ENCODE measurements at regions not wholly inside any gene's neighbourhood (a gene's known extent, or its start where the extent isn't known, plus 50 kb on each side); places are given as distances from the start of the nearest gene placed in this dataset.
"Not testable (repeated sequence)": the region's sequence is repeated elsewhere in the genome, so short reads cannot be mapped to it uniquely, and the experiment has no call there.

GRCh38 chr2:83339942-83340341 is 1119.1 kb downstream of the SUCLG1 start:
- peak; percentile 53 for ATAC-seq
- DNase-seq, H3K27me3 Mint-ChIP-seq, H3K9me3 Mint-ChIP-seq, H3K4me3 Mint-ChIP-seq, H3K4me1 Mint-ChIP-seq: not testable (repeated sequence)
- H3K27ac Mint-ChIP-seq, result peak overlapping the region in 1 of 2 donors; percentile 29

- no peak for ATAC-seq
- H3K27ac Mint-ChIP-seq, result no peak overlapping the region
Observed at GRCh38 chr2:83331810-83332209, 1127.3 kb downstream of the SUCLG1 start.

GRCh38 chr2:83323038-83323437 is 1136.0 kb downstream of the SUCLG1 start:
- no peak for DNase-seq

More at GRCh38 chr2:83331810-83332209, 1127.3 kb downstream of the SUCLG1 start:
- no peaks in the 10 kb centered on the region for H3K4me1 Mint-ChIP-seq
- DNase-seq, result no peak
- no peaks in the 10 kb centered on the region for H3K27me3 Mint-ChIP-seq
- H3K9me3 Mint-ChIP-seq, result peaks cover 0 to 5% of the 10 kb centered on the region in 2 donors
- H3K4me3 Mint-ChIP-seq, result no peak overlapping the region

GRCh38 chr2:83320053-83320452 is 1139.0 kb downstream of the SUCLG1 start:
- DNase-seq (no peak), ATAC-seq (no peak)
- H3K27me3 Mint-ChIP-seq, result no peaks in the 10 kb centered on the region
- no peak overlapping the region for H3K4me3 Mint-ChIP-seq
- no peaks in the 10 kb centered on the region for H3K4me1 Mint-ChIP-seq
- no peak overlapping the region for H3K27ac Mint-ChIP-seq
- no peaks in the 10 kb centered on the region for H3K9me3 Mint-ChIP-seq

More at GRCh38 chr2:83323038-83323437, 1136.0 kb downstream of the SUCLG1 start:
- Mint-ChIP-seq H3K27me3 (no peaks in the 10 kb centered on the region), H3K4me3 (no peak overlapping the region), H3K4me1 (no peaks in the 10 kb centered on the region), H3K27ac (no peak overlapping the region), H3K9me3 (no peaks in the 10 kb centered on the region)
- ATAC-seq, result no peak

- no peaks in the 10 kb centered on the region for H3K27me3 Mint-ChIP-seq
- DNase-seq, result no peak
- ATAC-seq, result no peak
- peaks cover 0 to 5% of the 10 kb centered on the region in 2 donors for H3K9me3 Mint-ChIP-seq
- H3K27ac Mint-ChIP-seq, result no peak overlapping the region
- no peaks in the 10 kb centered on the region for H3K4me1 Mint-ChIP-seq
- no peak overlapping the region for H3K4me3 Mint-ChIP-seq
Observed at GRCh38 chr2:83305758-83306378, 1153.2 kb downstream of the SUCLG1 start.

GRCh38 chr2:83291083-83291482 is 1168.0 kb downstream of the SUCLG1 start:
- H3K9me3 Mint-ChIP-seq, result peaks cover 5 to 16% of the 10 kb centered on the region in 2 donors
- no peaks in the 10 kb centered on the region for H3K27me3 Mint-ChIP-seq
- DNase-seq (no peak), ATAC-seq (no peak)
- H3K4me1 Mint-ChIP-seq, result no peaks in the 10 kb centered on the region
- no peak overlapping the region for H3K4me3 Mint-ChIP-seq
- H3K27ac Mint-ChIP-seq, result no peak overlapping the region

GRCh38 chr2:83282841-83283240 is 1176.2 kb downstream of the SUCLG1 start:
- no peak overlapping the region for H3K27ac Mint-ChIP-seq
- ATAC-seq (no peak), DNase-seq (no peak)
- H3K4me1 Mint-ChIP-seq, result no peaks in the 10 kb centered on the region
- H3K27me3 Mint-ChIP-seq, result no peaks in the 10 kb centered on the region
- peaks cover 0 to 6% of the 10 kb centered on the region in 2 donors for H3K9me3 Mint-ChIP-seq
- H3K4me3 Mint-ChIP-seq, result no peak overlapping the region

GRCh38 chr2:83282043-83282795 is 1176.9 kb downstream of the SUCLG1 start:
- H3K4me1 Mint-ChIP-seq, result no peaks in the 10 kb centered on the region
- no peaks in the 10 kb centered on the region for H3K27me3 Mint-ChIP-seq
- no peak overlapping the region for H3K4me3 Mint-ChIP-seq
- ATAC-seq, result no peak
- peaks cover 0 to 6% of the 10 kb centered on the region in 2 donors for H3K9me3 Mint-ChIP-seq
- DNase-seq, result no peak
- H3K27ac Mint-ChIP-seq, result no peak overlapping the region

- Mint-ChIP-seq H3K4me1 (no peaks in the 10 kb centered on the region), H3K27me3 (no peaks in the 10 kb centered on the region), H3K4me3 (no peak overlapping the region), H3K27ac (no peak overlapping the region), H3K9me3 (peaks cover 0 to 6% of the 10 kb centered on the region in 2 donors)
- DNase-seq, result no peak
- ATAC-seq, result no peak
Observed at GRCh38 chr2:83280391-83280790, 1178.7 kb downstream of the SUCLG1 start.

- H3K27ac Mint-ChIP-seq, result no peak overlapping the region
- no peak for ATAC-seq
- H3K4me3 Mint-ChIP-seq, result no peak overlapping the region
- peaks cover 0 to 4% of the 10 kb centered on the region in 2 donors for H3K9me3 Mint-ChIP-seq
- no peaks in the 10 kb centered on the region for H3K27me3 Mint-ChIP-seq
- DNase-seq, result no peak
- no peaks in the 10 kb centered on the region for H3K4me1 Mint-ChIP-seq
Observed at GRCh38 chr2:83273322-83273721, 1185.8 kb downstream of the SUCLG1 start.

GRCh38 chr2:83261591-83262136 is 1197.4 kb downstream of the SUCLG1 start:
- no peak for DNase-seq
- no peak for ATAC-seq
- Mint-ChIP-seq H3K27me3 (no peaks in the 10 kb centered on the region), H3K27ac (no peak overlapping the region), H3K9me3 (peaks cover 0 to 9% of the 10 kb centered on the region in 2 donors), H3K4me1 (no peaks in the 10 kb centered on the region), H3K4me3 (no peak overlapping the region)

- DNase-seq, result no peak
- Mint-ChIP-seq H3K9me3 (peaks cover 0 to 7% of the 10 kb centered on the region in 2 donors), H3K4me3 (no peak overlapping the region), H3K4me1 (no peaks in the 10 kb centered on the region), H3K27ac (no peak overlapping the region), H3K27me3 (no peaks in the 10 kb centered on the region)
- ATAC-seq, result no peak
Observed at GRCh38 chr2:83253848-83254247, 1205.2 kb downstream of the SUCLG1 start.

- H3K27me3 Mint-ChIP-seq, result no peaks in the 10 kb centered on the region
- H3K4me3 Mint-ChIP-seq, result no peak overlapping the region
- DNase-seq, result no peak
- H3K27ac Mint-ChIP-seq, result no peak overlapping the region
- H3K9me3 Mint-ChIP-seq, result peaks cover 0 to 3% of the 10 kb centered on the region in 2 donors
- no peak for ATAC-seq
- no peaks in the 10 kb centered on the region for H3K4me1 Mint-ChIP-seq
Observed at GRCh38 chr2:83251321-83251872, 1207.7 kb downstream of the SUCLG1 start.

GRCh38 chr2:83245806-83246537 is 1213.1 kb downstream of the SUCLG1 start:
- not testable (repeated sequence) for ATAC-seq, H3K4me1 Mint-ChIP-seq, H3K9me3 Mint-ChIP-seq

GRCh38 chr2:83240611-83241010 is 1218.5 kb downstream of the SUCLG1 start:
- no peaks in the 10 kb centered on the region for H3K4me1 Mint-ChIP-seq
- ATAC-seq (no peak), DNase-seq (no peak)
- no peak overlapping the region for H3K27ac Mint-ChIP-seq
- H3K4me3 Mint-ChIP-seq, result no peak overlapping the region
- no peaks in the 10 kb centered on the region for H3K27me3 Mint-ChIP-seq
- no peaks in the 10 kb centered on the region for H3K9me3 Mint-ChIP-seq

More at GRCh38 chr2:83245806-83246537, 1213.1 kb downstream of the SUCLG1 start:
- not testable (repeated sequence) for H3K27ac Mint-ChIP-seq, H3K27me3 Mint-ChIP-seq, DNase-seq, H3K4me3 Mint-ChIP-seq

Data from stimulated activated naive CD8-positive, alpha-beta T cell treated with anti-CD3 and anti-CD28 coated beads, Interleukin-15, amount 100 ng/mL, for 72 hours (primary cell).